Lung microvascular endothelial cell (primary cell): ENCODE measurements at regions not wholly inside any gene's neighbourhood (a gene's known extent, or its start where the extent isn't known, plus 50 kb on each side); places are given as distances from the start of the nearest gene placed in this dataset.
"Not testable (repeated sequence)": the region's sequence is repeated elsewhere in the genome, so short reads cannot be mapped to it uniquely, and the experiment has no call there.

ENCODE experiments used
- DNase-seq, 2 donors: peaks; one replicate each; pipeline versions ENCODE4 v3.0.0 to v3.0.0-alpha.2; 2010; ENCODE audit warnings: low read depth in 2 of 2

GRCh38 chr7:94305836-94306235 is 88.9 kb upstream of the COL1A2 start:
- DNase-seq, result no peak

- no peak for DNase-seq
Measured at GRCh38 chr7:94307399-94308048, 87.2 kb upstream of the COL1A2 start.

- no peak for DNase-seq
Measured at GRCh38 chr7:94311515-94311914, 83.2 kb upstream of the COL1A2 start.

- DNase-seq, result peak; percentile 47 to 75
Measured at GRCh38 chr7:94313926-94314325, 80.8 kb upstream of the COL1A2 start.

- peak in 1 of 2 donors; percentile 57 for DNase-seq
Measured at GRCh38 chr7:94314413-94315410, 80.0 kb upstream of the COL1A2 start.

GRCh38 chr7:94321138-94321537 is 73.6 kb upstream of the COL1A2 start:
- not testable (repeated sequence) for DNase-seq

GRCh38 chr7:94323844-94324243 is 70.9 kb upstream of the COL1A2 start:
- no peak for DNase-seq

- no peak for DNase-seq
Measured at GRCh38 chr7:94324380-94325121, 70.1 kb upstream of the COL1A2 start.

- DNase-seq, result no peak
Measured at GRCh38 chr7:94325122-94325475, 69.6 kb upstream of the COL1A2 start.

- no peak for DNase-seq
Measured at GRCh38 chr7:94330269-94331020, 64.2 kb upstream of the COL1A2 start.

- DNase-seq, result no peak
Measured at GRCh38 chr7:94332571-94332970, 62.1 kb upstream of the COL1A2 start.

GRCh38 chr7:94333810-94334209 is 60.9 kb upstream of the COL1A2 start:
- no peak for DNase-seq

- no peak for DNase-seq
Measured at GRCh38 chr7:94335586-94335985, 59.1 kb upstream of the COL1A2 start.

- DNase-seq, result no peak
Measured at GRCh38 chr7:94336009-94336408, 58.7 kb upstream of the COL1A2 start.

- DNase-seq, result no peak
Measured at GRCh38 chr7:94338921-94339371, 55.7 kb upstream of the COL1A2 start.

- DNase-seq, result no peak
Measured at GRCh38 chr7:94344826-94345225, 49.9 kb upstream of the COL1A2 start.
